Activated T-cell treated with anti-CD3 and anti-CD28 coated beads for 1 hour (primary cell): ENCODE measurements at regions not wholly inside any gene's neighbourhood (a gene's known extent, or its start where the extent isn't known, plus 50 kb on each side); places are given as distances from the start of the nearest gene placed in this dataset.
"Not testable (repeated sequence)": the region's sequence is repeated elsewhere in the genome, so short reads cannot be mapped to it uniquely, and the experiment has no call there.

Experiments used
- DNase-seq: peaks from one replicate; pipeline ENCODE4 v3.0.0-alpha.2; 2020; ENCODE audit warnings: low read depth

GRCh38 chrX:4059893-4060292 is 346.4 kb upstream of the PRKX start:
- DNase-seq = no peak

- DNase-seq = no peak
Observed at GRCh38 chrX:4043951-4044350, 330.5 kb upstream of the PRKX start.

- no peak for DNase-seq
Observed at GRCh38 chrX:4035874-4036273, 322.4 kb upstream of the PRKX start.

GRCh38 chrX:4028151-4028550 is 314.7 kb upstream of the PRKX start:
- DNase-seq = no peak

GRCh38 chrX:4005281-4005680 is 291.8 kb upstream of the PRKX start:
- no peak for DNase-seq

- DNase-seq = no peak
Observed at GRCh38 chrX:4004822-4005221, 291.4 kb upstream of the PRKX start.

- no peak for DNase-seq
Observed at GRCh38 chrX:3994315-3994714, 280.9 kb upstream of the PRKX start.

- no peak for DNase-seq
Observed at GRCh38 chrX:3990569-3990968, 277.1 kb upstream of the PRKX start.

- DNase-seq = not testable (repeated sequence)
Observed at GRCh38 chrX:3972104-3972858, 258.8 kb upstream of the PRKX start.

- DNase-seq = no peak
Observed at GRCh38 chrX:3968749-3969148, 255.3 kb upstream of the PRKX start.

- DNase-seq = no peak
Observed at GRCh38 chrX:3963980-3964379, 250.5 kb upstream of the PRKX start.

- DNase-seq = no peak
Observed at GRCh38 chrX:3962511-3963311, 249.3 kb upstream of the PRKX start.

- DNase-seq = no peak
Observed at GRCh38 chrX:3960952-3961351, 247.5 kb upstream of the PRKX start.

- DNase-seq = no peak
Observed at GRCh38 chrX:3951859-3952258, 238.4 kb upstream of the PRKX start.

GRCh38 chrX:3950373-3950772 is 236.9 kb upstream of the PRKX start:
- DNase-seq = no peak

- no peak for DNase-seq
Observed at GRCh38 chrX:3943965-3944364, 230.5 kb upstream of the PRKX start.

- DNase-seq = no peak
Observed at GRCh38 chrX:3940000-3940610, 226.7 kb upstream of the PRKX start.

GRCh38 chrX:3938587-3938986 is 225.1 kb upstream of the PRKX start:
- DNase-seq = no peak

- not testable (repeated sequence) for DNase-seq
Observed at GRCh38 chrX:3935196-3935595, 221.7 kb upstream of the PRKX start.

GRCh38 chrX:3920424-3921017 is 207.1 kb upstream of the PRKX start:
- not testable (repeated sequence) for DNase-seq

GRCh38 chrX:3919668-3920423 is 206.4 kb upstream of the PRKX start:
- DNase-seq = not testable (repeated sequence)

- DNase-seq = not testable (repeated sequence)
Observed at GRCh38 chrX:3914813-3915212, 201.4 kb upstream of the PRKX start.
